GM12874 (cell line): ENCODE measurements at regions not wholly inside any gene's neighbourhood (a gene's known extent, or its start where the extent isn't known, plus 50 kb on each side); places are given as distances from the start of the nearest gene placed in this dataset.

Experiments
- TF ChIP-seq, protein P1 (sequence below): IDR thresholded peaks from 2 replicates; pipeline ENCODE4 v1.5.1; 2011; ENCODE audit warnings: low read depth, mild to moderate bottlenecking, control low read depth, low read length, moderate library complexity; ENCODE audit not compliant: insufficient read depth

- TF ChIP-seq, protein P1, sequence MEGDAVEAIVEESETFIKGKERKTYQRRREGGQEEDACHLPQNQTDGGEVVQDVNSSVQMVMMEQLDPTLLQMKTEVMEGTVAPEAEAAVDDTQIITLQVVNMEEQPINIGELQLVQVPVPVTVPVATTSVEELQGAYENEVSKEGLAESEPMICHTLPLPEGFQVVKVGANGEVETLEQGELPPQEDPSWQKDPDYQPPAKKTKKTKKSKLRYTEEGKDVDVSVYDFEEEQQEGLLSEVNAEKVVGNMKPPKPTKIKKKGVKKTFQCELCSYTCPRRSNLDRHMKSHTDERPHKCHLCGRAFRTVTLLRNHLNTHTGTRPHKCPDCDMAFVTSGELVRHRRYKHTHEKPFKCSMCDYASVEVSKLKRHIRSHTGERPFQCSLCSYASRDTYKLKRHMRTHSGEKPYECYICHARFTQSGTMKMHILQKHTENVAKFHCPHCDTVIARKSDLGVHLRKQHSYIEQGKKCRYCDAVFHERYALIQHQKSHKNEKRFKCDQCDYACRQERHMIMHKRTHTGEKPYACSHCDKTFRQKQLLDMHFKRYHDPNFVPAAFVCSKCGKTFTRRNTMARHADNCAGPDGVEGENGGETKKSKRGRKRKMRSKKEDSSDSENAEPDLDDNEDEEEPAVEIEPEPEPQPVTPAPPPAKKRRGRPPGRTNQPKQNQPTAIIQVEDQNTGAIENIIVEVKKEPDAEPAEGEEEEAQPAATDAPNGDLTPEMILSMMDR, result no peak
Observed at GRCh38 chr3:177787279-177788041, 590.2 kb upstream of the TBL1XR1 start.

DNA sequence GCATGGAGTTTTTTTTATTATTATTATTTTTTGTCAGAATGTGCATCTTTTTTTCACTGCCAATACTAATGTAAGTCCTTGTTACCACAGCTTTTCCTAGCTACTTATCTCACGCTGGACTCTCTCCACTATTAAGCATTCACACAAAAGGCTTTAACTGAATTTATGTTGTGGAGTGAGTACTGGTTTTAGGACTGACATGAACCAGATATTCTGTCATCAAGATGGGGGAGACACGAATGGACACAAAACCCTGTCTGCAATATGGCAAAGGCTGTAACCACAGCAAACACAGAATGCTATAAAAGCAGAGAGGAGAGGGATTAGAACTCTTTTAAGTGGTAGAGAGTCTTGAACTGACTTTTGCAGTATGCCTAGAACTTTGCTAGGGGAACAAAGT, 592.2 kb upstream of the TBL1XR1 start:
- TF ChIP-seq, protein P1, result no peak

DNA sequence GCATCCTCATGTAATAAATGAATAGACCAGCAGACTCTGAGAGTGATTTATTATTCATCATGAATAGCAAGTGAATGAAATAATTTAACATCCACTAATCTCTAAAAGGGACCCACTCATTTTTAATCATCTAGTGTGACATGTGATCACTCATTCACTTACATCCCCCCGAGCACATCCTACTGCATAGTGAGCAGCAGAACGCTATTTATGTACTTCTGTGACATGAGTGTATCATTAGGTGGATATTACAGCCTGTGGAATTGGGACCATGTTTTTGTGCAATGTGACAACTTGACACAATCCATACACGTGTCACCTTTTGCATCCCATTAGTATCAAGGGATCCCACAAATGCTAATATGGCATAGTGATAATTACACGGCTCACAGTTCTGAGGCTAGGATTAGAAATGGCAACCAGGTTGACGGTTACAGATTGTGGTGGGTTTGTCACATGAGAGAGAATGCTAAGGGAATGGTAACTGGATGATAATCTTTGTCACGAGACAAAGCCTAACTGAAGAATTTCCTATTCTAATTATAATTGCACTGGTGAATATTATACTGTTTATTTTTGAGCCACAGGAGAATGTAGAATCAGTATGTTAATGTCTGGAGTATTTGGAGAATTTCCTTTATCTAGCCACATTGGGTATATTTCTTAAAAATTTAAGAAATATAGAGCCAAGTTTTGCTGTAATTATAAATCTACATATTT, 595.2 kb upstream of the TBL1XR1 start:
- TF ChIP-seq, protein P1, result no peak

- TF ChIP-seq, protein P1, result no peak
Observed at GRCh38 chr3:177793451-177793850, 596.2 kb upstream of the TBL1XR1 start.

GRCh38 chr3:177795216-177795615, 597.9 kb upstream of the TBL1XR1 start:
- TF ChIP-seq, protein P1, result no peak

GRCh38 chr3:177795859-177796258, 598.6 kb upstream of the TBL1XR1 start:
- TF ChIP-seq, protein P1, result no peak

DNA sequence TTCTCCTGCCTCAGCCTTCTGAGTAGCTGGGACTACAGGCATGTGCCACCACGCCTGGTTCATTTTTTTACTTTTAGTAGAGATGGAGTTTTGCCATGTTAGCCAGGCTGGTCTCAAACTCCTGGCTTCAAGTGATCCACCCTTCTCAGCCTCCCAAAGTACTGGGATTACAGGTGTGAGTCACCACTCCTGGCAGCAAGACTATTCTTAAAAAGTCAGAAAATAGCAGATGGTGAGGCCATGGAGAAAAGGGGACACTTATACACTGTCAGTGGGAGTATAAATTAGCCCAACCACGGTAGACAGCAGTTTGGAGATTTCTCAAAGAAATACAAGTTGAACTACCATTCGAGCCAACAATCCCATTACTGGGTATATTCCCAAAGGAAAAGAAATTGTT, 603.3 kb upstream of the TBL1XR1 start:
- TF ChIP-seq, protein P1, result no peak
